GM19023 (cell line): ENCODE measurements at regions not wholly inside any gene's neighbourhood (a gene's known extent, or its start where the extent isn't known, plus 50 kb on each side); places are given as distances from the start of the nearest gene placed in this dataset.
A peak's percentile ranks its signal among the peaks of the same experiment; 100 is the strongest.

Source experiments
- ATAC-seq: cut with Tn5 transposase; IDR thresholded peaks from one replicate; pipeline ENCODE4 v1.9.1; 2021; ENCODE audit warnings: mild to moderate bottlenecking, moderate library complexity; ENCODE audit not compliant: unreplicated experiment

DNA sequence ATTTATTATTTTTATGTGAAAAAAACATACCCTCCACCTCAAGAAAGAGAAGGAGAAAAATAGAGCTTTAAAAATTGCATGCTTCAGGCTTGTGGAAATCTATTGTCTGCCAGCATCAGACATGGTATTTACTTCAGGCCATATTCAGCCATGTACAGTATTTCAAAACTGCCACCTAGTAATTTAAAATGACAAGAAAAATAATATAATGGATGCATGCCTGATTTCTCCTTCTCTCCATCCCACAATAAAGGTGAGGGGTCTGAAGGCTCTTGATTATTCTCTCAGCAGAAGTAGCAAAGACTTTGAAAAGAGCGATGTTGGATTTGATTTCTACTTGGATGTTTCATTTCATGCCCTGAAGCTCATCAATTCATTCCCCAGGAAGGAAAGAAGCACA lies 250.7 kb downstream of the TBC1D4 start:
- no peak for ATAC-seq

DNA sequence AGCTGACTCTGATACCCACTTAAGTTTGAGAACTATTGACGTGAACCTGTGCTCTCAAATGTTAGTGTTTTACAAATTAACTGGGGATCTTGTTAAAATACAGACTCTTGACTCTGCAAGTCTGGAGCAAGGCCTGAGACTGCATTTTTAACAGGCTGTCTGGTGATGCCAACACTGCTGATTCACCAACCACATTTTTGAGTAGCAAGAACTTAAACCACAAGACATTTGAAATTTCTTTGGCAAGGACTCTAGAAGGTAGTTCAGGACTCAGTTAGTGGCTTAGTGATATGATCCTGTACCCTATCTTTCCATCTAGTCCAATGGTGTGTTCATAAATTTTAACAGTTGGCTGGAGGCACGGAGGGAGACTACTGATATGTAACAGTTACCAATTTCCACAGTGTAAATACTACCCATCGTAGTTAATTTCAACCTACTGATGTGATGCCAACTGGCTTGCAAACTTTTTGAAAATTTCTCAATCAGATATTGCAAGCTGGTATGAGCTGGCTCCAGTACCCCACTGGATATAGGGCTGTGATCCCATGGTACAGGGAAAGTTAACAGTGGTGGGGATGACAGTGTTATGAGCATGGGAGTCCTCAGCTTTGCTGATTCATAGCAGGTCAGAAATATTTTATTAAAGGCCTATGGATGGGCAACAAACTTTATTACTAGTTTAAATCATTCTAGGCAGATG lies 255.1 kb downstream of the TBC1D4 start:
- no peak for ATAC-seq

DNA sequence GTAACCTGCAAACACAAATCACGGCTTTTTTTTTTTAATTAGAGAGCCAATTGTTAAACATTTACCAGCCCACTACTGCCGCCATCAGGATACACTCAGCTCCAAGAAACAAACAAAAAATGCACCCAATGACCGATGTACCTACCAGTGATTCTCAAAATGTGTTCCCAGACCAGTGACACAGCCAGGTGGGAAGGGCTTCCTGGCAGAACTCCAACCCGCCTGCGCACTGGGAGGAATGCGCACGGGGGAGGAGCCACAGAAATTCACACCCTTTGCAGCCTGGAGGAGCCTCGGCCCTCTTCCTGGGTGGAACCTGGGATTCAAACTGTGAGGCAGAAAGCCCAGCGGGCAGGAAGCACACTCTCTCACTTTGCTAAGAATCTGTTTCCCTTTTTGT lies 255.9 kb downstream of the TBC1D4 start:
- no peak for ATAC-seq

DNA sequence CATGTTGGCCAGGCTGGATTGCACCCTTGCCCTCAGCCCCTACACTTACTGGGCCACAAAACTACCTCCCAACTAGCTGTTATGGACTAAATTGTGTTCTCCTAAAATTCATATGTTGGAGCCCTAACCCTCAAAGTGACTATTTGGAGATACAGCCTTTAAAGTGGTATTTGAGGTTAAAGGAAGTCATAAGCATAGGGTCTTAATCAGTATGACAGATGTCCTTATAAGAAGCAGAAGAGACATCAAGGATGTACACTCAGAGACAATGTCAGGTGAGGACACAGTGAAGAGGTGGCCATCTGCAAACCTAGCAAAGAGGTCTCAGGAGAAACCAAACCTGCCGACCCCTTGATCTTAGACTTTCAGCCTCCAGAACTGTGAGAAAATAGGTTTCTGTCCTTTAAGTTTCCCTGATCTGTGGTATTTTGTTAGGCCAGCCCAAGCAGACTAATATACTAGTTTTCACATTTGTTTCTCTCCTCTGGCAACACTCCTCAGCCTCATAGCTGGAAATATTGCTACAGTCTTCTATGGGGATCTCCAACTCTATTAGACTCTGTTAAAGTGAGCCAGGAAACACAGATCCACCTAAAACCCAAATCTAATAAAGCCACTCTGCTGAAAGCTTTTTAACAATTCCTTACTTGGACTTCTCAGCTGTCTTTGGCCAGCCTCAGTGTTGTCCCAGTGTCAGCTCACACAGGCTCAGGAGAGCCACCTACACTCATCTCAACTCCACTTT lies 256.5 kb downstream of the TBC1D4 start:
- ATAC-seq: no peak

DNA sequence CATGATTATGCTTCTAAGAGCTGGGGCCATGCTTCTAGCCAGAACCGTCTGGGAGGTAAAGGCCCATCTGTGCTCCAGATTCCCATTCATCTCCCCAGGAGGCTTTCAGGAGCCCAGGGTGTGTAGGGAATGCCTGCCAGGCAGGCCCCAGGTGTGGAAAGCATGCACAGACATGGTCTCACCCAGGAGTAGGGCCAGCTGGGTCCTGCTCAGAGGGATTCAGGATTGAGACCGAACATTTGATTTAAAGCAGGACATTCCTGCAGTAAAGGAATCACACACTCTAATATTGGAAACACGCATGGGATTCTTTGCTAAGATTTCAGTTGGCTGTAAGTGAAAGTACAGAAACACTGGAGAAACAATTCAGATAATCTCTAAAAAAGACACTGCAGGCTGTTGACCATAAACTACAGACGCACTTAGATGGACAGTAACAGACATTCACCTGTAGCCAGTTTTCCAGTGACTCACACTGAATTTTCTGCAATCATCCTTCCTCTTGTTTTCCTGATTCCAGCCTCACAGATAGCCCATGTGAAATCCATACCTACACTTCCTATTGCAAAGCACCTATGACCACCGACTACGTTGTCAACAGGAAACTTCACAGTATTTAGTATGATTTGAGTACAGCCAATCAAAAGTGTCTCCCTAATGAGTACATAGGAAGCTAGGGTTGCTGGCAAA lies 257.8 kb downstream of the TBC1D4 start:
- ATAC-seq: no peak

DNA sequence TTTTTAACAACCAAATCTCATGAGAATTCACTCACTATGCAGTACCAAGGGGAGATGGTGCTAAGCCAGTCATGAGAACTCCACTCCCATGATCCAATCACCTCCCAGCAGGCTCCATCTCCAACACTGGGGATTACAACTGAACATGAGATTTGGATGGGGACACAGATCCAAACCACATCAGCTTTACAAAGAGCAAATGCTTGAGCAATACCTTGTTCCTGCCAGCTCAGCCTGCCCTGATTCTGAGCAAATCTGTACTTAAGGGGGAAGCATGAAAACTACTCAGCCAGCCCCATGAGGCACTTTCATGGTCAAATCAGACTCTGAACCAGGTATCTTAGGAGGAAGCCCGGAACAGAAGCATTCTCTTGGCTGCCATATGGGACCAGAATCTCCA lies 259.9 kb downstream of the TBC1D4 start:
- no peak for ATAC-seq

DNA sequence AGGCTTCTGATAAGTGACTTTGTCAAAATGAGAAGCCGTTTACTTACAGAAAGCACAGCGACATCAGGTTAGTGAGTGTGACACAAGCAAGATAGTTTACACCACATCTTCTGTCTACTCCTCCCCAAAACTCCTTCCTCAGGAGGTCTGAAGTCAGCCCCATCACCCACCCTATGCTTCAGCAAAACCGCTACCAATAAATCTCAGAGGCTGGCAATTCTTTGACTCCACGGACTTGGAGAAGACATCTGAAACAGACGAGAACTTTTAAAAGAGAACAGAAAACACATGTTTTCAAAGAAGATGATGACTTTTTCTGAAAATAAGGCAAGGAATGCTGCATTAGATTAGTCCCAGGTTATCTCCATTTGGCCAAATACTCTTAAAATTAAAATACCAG lies 261.1 kb downstream of the TBC1D4 start:
- ATAC-seq: no peak

DNA sequence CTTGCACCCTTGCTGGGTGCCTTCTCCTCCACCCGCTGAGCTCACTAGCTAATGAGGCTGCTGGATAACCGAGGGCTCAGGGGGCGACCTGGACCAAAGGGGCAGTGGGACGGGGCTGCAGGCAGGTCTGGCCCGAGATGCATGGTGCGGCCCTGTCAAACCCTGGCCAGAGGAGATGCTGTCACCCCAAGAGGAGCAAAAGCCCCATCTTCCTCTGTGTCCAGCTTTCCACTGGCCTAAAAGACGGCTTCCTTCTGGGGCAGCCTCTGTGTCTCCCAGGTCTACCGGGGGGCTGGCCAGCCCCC lies 261.8 kb downstream of the TBC1D4 start:
- no peak for ATAC-seq

DNA sequence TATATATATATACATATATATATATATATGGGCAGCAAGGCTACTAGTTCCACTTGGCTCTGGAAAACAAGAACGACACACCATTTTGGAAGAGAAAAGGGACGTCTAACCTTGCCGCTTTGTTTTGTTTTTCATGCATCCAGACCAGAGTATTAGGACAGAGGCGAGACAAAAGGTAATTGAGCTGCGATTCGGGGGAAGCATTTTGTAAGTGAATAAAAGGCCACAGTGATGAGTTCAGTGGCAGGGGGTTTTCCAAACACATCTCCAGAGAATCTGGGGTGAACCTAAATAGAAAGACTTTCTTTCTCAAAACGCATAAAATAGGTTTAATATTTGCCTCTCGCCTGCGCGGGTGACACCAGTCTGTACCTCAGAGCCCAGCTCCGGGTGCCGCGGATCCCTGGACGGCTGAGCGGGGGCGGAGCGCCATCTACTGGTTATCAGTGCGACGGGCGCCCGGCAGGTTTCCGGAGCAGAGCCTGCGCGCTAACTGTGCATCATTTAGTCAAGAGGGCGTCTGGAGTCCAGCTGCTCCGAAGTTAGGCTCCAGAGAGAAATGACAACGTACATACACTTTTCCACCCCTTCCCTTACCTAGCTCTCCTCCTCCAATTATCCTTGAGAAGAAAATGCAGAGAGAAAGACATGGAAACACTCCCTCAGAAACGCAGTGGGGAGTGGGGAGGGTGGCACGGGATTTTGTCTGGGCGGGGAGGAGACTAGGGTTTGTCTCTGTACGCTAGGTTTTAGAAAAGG lies 262.3 kb downstream of the TBC1D4 start:
- ATAC-seq: peak; percentile 97

DNA sequence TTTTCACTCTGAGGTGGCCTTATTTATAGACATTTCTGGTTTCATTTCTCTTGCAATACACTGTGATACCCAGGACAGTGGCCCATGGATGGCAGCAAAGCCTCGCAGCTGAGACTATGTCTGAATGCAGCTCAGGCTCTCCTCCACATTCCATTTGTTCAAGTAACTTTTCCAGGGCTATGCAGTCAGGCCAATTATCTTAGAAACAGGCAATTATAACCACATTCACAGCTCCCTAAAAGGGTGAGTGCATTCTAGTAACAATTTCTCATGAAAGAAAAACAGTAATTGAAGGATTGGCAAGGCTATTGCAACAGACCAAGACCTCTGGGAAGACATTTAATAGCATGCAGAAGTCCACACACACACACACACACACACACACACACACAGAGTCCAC lies 264.0 kb downstream of the TBC1D4 start:
- ATAC-seq: no peak

DNA sequence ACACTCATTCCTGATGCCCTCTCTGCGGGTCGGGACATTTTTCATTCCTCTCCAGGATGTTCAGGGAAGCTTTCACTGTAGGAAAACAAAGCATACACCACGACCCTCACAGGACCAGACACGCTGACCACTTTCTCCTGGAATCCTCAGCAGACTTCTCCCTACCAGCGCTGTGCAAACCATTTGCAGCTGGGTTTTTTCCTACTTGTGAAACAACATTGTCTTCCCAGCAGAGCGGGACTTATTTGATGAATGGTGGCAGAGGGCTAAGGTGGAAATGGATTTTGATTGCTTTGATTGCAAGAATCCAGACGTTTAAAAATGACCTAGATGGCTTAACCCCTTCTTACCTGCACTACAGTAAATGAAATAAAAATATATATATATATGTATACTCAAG lies 265.9 kb downstream of the TBC1D4 start:
- ATAC-seq: no peak

DNA sequence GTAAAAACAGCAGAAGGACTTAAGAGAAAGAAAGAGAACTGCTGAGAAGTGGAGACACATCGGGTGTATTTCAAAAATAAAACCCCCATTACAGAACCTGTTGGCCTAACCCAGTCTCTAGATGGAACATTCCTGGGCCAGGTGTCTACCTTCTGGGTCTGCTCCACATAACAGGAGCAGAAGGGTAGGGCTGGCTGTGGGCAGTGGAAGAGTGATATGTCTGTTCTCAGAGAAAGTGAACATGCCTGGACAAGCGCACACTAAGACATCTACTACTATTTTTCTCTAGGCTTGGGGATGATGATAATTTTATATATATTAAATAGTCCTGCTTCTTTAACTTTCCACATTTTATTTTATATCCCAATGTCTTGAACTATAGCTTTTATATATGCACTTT lies 267.1 kb downstream of the TBC1D4 start:
- no peak for ATAC-seq

DNA sequence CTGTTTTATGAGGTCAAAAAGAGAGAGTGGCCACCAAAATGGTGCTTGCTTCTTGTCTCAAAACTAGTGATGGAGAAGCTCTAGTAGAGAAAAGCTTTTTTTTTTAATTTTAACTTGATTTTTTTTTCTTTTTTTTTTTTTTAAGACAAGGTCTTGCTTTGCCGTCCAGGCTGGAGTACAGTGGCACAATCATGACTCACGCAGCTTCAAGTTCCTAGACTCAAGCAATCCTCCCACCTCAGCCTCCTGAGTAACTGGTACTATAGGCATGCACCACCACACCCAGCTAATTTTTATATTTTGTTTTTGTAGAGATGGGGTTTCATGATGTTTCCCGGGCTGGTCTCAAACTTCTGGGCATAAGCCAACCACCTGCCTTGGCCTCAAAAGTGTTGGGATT lies 279.0 kb downstream of the TBC1D4 start:
- no peak for ATAC-seq

DNA sequence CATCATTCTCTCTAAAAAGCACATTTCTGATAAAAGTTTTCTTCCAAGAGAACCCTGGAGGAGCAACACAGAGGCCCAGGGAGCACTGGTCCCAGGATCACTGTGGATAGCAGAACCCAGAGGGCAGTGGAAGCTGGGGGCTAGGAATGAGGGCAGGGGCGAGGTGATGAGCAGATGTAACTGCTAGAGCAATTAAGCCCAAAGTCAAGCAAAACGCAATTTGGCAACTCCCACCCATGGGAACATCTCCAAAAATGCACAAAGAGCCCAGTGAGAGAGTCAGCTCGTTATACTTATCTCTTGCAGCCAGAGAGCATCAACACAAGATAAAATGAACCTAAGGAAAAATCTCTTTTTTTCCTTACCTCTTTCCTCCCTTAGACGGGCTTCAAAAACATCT lies 284.2 kb downstream of the TBC1D4 start:
- no peak for ATAC-seq

DNA sequence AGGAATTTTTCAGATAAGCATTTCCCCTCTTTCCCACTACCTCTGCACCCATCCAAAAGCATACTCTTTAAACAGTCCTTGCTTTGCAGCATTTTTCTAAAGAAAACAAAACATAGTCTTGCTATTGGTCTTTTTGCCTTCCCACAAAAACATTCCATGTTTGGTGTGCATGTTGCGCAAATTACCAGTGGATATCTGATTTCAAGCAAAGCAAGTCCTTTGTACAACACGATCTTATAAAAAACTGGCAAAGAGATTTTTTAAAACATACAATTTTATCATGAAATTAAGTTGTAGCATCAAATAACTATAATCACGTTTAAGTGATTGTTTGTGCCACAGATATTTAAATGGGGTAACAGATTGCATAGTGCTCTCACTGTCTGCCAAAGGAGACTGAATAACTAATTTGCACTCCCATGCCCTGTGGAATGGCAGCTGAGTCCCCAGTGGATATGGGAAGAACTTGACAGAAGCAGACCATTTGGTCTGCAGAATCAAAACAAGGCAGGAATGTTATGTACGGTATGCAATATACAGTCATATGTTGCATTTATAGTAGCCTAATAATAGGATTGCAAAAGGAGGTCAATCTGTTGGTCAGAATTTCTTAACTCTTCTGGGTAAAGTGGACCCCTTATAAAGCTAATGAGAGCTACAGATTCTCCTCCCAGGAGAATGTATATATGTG lies 285.7 kb downstream of the TBC1D4 start:
- no peak for ATAC-seq

DNA sequence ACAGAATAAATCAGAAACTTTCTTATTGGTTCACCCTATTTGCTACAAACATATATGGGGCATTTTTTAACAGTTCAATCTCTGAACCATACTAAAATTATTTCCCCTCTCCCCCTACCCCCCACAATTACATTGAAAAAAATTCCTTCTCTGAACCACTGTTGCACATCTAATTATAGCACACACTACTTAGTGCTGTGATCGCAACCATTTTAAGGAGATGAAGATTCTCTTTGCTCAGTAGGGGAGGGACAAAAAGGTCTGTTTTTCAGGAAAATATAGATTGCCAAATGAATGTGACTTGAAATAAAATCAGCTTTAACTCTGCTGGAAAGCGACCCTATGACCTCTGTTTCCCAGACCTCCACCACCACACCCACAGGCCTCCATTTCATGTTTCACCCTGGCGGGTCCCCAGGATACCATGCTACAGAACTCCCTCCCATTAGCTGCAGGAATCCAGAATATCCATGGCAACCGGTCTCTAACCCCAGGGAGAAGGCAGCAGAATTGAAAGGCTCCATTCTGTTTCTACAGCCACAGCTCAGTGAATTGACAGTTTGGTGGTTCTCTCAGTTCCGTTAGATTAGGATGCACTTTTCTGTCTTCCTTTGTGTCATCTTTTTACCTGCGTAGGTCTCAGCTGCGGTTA lies 286.3 kb downstream of the TBC1D4 start:
- no peak for ATAC-seq

DNA sequence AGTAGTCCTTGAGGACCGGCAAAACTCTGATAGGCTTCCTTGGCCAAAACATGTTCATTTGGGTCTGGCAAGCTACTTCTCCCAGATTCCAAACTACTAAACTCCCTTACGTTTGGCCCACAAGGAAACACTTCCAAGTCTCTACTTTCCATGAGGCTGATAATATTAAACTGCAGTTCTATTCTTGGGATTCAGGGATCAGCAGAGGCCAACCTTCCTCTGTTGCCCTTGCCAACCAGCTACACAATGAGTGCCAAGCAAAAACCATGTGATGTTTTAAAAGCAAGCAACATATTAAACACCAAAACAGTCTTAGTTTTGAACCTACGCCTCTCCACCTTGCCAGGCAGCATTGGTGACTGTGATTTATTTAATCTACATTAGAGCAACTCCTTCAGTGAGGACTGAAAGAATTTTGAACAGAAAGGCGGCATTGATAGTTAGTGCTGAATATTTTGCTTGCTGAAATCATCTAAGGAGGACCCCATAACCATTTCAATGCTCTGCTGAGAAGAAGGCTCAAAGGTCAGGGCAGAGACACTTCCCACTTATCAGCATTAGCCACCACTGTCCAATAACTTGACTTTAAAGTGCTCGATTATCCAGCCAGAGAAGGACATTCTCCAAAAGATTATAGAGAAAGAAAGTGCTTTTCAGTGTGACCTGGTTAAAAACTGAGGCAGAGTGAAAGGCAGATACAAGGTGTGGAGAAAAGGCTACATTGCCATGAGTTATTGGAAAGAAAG lies 287.1 kb downstream of the TBC1D4 start:
- ATAC-seq: no peak

DNA sequence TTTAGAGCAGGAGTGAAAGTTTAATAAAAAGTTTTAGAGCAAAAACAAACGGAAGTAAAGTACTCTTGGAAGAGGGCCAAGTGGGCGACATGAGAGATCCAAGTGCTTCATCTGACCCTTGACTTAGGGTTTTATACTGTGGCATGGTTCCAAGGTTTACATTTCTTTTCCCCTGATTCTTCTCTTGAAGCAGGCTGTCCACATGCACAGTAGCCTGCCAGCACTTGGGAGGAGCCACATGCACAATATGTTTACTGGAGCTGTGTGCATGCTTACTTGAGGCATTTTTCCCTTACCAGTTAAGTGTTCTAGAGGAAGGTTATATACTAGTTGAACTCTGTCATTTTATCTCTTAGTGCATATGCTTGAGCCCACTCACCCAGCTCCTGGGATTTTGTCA lies 295.6 kb downstream of the TBC1D4 start:
- no peak for ATAC-seq

DNA sequence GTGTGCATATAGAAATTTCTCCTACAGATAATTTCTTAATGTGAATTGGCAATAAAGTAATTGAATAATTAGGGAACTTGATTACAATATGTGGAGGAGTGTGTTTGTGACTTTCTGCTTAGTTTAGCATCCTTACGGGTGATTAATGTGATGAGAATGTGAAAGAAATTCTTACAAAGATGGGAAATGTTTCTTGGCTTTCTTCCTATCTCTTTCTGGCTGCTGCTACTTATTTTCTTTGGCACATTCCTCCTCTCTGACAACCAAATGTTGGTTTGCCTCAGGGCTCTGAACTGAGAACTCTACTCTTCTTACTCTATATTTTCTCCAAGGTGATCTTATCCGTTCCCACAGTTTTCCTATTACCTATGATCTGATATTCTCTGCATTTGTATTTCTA lies 300.1 kb downstream of the TBC1D4 start:
- no peak for ATAC-seq
